PC-9 (cell line): ENCODE measurements at regions not wholly inside any gene's neighbourhood (a gene's known extent, or its start where the extent isn't known, plus 50 kb on each side); places are given as distances from the start of the nearest gene placed in this dataset.

Experiments
- CTCF ChIP-seq: fragments of 200-600 bp; sonication (generic); conservative IDR thresholded peaks from 2 replicates; pipeline ENCODE4 v1.6.1; 2017; ENCODE audit warnings: mixed run types, antibody characterized with exemption, mild to moderate bottlenecking, moderate library complexity
- EZH2 ChIP-seq: fragments of 200-600 bp; sonication (generic); IDR thresholded peaks from 2 replicates; pipeline ENCODE4 v1.8.0; 2017; ENCODE audit warnings: antibody characterized with exemption, low read depth

- TF ChIP-seq CTCF (no peak), EZH2 (no peak)
These were observed 62.6 kb upstream of the DHX40 start for GRCh38 chr17:59502800-59503199.
